ENCODE measurements at regions not wholly inside any gene's neighbourhood (a gene's known extent, or its start where the extent isn't known, plus 50 kb on each side); places are given as distances from the start of the nearest gene placed in this dataset.

DNA sequence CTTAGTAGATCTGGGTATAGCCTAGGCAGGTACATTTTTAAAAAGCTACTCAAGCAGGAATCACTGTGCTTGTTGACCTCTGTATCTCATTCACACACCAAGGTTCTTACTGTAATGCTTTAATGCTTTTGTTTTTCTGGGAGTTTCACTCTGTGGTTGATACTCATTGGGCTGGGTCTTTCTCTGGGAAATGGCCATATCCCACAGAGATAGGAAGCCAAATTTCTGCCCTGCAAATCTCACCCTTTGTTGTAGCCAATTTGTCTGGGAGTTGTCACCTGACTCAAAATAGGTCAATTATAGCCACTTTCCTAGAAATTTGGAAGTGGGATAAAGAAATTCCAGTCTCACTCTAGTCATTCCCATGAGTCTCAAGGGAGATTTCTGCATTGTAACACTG lies 195.8 kb upstream of the BDNF start:
- Mint-ChIP-seq H3K27me3 (ENCODE audit: low read depth in 3 of 3) (no peaks in the 10 kb centered on the region), H3K4me3 (no peak overlapping the region), H3K36me3 (no peaks in the 10 kb centered on the region), H3K27ac (no peak overlapping the region), H3K4me1 (peaks cover 16% of the 10 kb centered on the region), H3K9me3 (peaks cover 0 to 9% (median 5%) of the 10 kb centered on the region in 7 donors)
- Histone ChIP-seq H3K9ac (ENCODE audit: insufficient read depth, low read length, poor library complexity, severe bottlenecking) (no peak overlapping the region), H3K4me2 (replicated peaks; ENCODE audit: extremely low read depth, low read length, poor library complexity, severe bottlenecking) (no peak overlapping the region), H3K4me3 (replicated peaks in 1 of 3; ENCODE audit: low read depth in 2 of 3, low read length in 3 of 3) (no peak overlapping the region), H4K20me1 (ENCODE audit: insufficient read depth, low read length) (no peaks in the 10 kb centered on the region), H3K27me3 (ENCODE audit: control insufficient read depth in 2 of 2, insufficient read depth in 2 of 2, low read length in 2 of 2) (no peaks in the 10 kb centered on the region), H3K27ac (ENCODE audit: low read depth in 1 of 2, low read length in 2 of 2) (no peak overlapping the region), H3K79me2 (ENCODE audit: insufficient read depth, low read length) (no peaks in the 10 kb centered on the region), H3K4me1 (ENCODE audit: control insufficient read depth in 1 of 2, insufficient read depth in 2 of 2, low read length in 2 of 2) (peaks cover 8 to 9% of the 10 kb centered on the region in 2 donors), H3K36me3 (replicated peaks in 1 of 2; ENCODE audit: control insufficient read depth in 1 of 2, insufficient read depth in 2 of 2, low read length in 2 of 2) (no peaks in the 10 kb centered on the region), H2AFZ (ENCODE audit: insufficient read depth, low read depth, low read length, poor library complexity, severe bottlenecking) (no peak overlapping the region), H3K9me3 (replicated peaks in 1 of 2; ENCODE audit: control insufficient read depth in 1 of 2, insufficient read depth in 1 of 2, low read length in 2 of 2) (peaks cover 0 to 3% of the 10 kb centered on the region in 2 donors)
- intact Hi-C loops (cut with micrococcal nuclease), result no loop called here
- TF ChIP-seq, protein P1, sequence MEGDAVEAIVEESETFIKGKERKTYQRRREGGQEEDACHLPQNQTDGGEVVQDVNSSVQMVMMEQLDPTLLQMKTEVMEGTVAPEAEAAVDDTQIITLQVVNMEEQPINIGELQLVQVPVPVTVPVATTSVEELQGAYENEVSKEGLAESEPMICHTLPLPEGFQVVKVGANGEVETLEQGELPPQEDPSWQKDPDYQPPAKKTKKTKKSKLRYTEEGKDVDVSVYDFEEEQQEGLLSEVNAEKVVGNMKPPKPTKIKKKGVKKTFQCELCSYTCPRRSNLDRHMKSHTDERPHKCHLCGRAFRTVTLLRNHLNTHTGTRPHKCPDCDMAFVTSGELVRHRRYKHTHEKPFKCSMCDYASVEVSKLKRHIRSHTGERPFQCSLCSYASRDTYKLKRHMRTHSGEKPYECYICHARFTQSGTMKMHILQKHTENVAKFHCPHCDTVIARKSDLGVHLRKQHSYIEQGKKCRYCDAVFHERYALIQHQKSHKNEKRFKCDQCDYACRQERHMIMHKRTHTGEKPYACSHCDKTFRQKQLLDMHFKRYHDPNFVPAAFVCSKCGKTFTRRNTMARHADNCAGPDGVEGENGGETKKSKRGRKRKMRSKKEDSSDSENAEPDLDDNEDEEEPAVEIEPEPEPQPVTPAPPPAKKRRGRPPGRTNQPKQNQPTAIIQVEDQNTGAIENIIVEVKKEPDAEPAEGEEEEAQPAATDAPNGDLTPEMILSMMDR (IDR thresholded peaks at IDR 0.05), result no peak
- no peak for DNase-seq

DNA sequence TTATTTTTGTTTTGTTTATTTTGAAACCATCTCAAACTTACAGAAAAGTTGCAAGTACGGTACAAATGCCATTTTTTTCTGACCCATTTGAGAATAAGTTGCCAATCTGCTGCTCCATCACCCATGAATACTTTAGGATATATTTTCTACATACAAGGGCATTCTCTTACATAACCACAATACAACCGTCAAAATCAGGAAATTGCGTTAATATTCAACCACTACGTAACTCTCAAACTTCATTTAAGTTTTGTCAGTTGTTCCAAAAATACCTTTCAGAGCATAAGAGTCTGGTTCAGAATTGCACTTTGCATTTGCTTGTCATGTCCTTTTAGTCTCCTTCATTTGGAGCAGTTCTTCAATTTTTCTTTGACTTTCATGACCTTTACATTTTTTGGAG lies 194.3 kb upstream of the BDNF start:
- peak overlapping the region in 1 of 3 experiments; percentile 18 for H3K4me3 ChIP-seq (replicated peaks in 1 of 3; ENCODE audit: low read depth in 2 of 3, low read length in 3 of 3)
- peaks cover 0 to 12% (median 7%) of the 10 kb centered on the region in 7 donors for H3K9me3 Mint-ChIP-seq
- H3K79me2 ChIP-seq (ENCODE audit: insufficient read depth, low read length), result no peaks in the 10 kb centered on the region
- peaks cover 8 to 9% of the 10 kb centered on the region in 2 donors for H3K4me1 ChIP-seq (ENCODE audit: control insufficient read depth in 1 of 2, insufficient read depth in 2 of 2, low read length in 2 of 2)
- TF ChIP-seq, protein P1 (IDR thresholded peaks at IDR 0.05), result no peak
- H3K27me3 Mint-ChIP-seq (ENCODE audit: low read depth in 3 of 3), result no peaks in the 10 kb centered on the region
- peak overlapping the region in 1 of 2 donors; percentile 37 for H3K4me3 Mint-ChIP-seq
- H4K20me1 ChIP-seq (ENCODE audit: insufficient read depth, low read length), result no peaks in the 10 kb centered on the region
- H3K36me3 Mint-ChIP-seq, result no peaks in the 10 kb centered on the region
- peaks cover 16% of the 10 kb centered on the region for H3K4me1 Mint-ChIP-seq
- H3K27me3 ChIP-seq (ENCODE audit: control insufficient read depth in 2 of 2, insufficient read depth in 2 of 2, low read length in 2 of 2), result no peaks in the 10 kb centered on the region
- DNase-seq, result no peak
- H3K4me2 ChIP-seq (replicated peaks; ENCODE audit: extremely low read depth, low read length, poor library complexity, severe bottlenecking), result peak overlapping the region; percentile 11
- H3K9me3 ChIP-seq (replicated peaks in 1 of 2; ENCODE audit: control insufficient read depth in 1 of 2, insufficient read depth in 1 of 2, low read length in 2 of 2), result peaks cover 0 to 3% of the 10 kb centered on the region in 2 donors
- peak overlapping the region; percentile 13 for H2AFZ ChIP-seq (ENCODE audit: insufficient read depth, low read depth, low read length, poor library complexity, severe bottlenecking)
- no peak overlapping the region for H3K27ac Mint-ChIP-seq
- WGBS (ENCODE audit: insufficient coverage), result 5% methylated on average over 4 of the region's 4 CpGs
- intact Hi-C loops (cut with micrococcal nuclease), result no loop called here
- H3K36me3 ChIP-seq (replicated peaks in 1 of 2; ENCODE audit: control insufficient read depth in 1 of 2, insufficient read depth in 2 of 2, low read length in 2 of 2), result no peaks in the 10 kb centered on the region
- H3K9ac ChIP-seq (ENCODE audit: insufficient read depth, low read length, poor library complexity, severe bottlenecking), result no peak overlapping the region
- H3K27ac ChIP-seq (ENCODE audit: low read depth in 1 of 2, low read length in 2 of 2), result no peak overlapping the region

Data from CD14-positive monocyte (primary cell).